Loucy (cell line): ENCODE measurements at regions not wholly inside any gene's neighbourhood (a gene's known extent, or its start where the extent isn't known, plus 50 kb on each side); places are given as distances from the start of the nearest gene placed in this dataset.

Experiments
- EZH2phosphoT487 ChIP-seq: fragments of 200-600 bp; IDR thresholded peaks from 2 replicates; pipeline ENCODE4 v1.6.1; 2018; ENCODE audit warnings: antibody characterized with exemption, mild to moderate bottlenecking, moderate library complexity, borderline replicate concordance
- TF ChIP-seq, protein P1 (sequence below): fragments of 200-600 bp; sonication (generic); conservative IDR thresholded peaks from 2 replicates; pipeline ENCODE4 v1.5.1; 2014; ENCODE audit warnings: mild to moderate bottlenecking, antibody characterized with exemption, low read length

DNA sequence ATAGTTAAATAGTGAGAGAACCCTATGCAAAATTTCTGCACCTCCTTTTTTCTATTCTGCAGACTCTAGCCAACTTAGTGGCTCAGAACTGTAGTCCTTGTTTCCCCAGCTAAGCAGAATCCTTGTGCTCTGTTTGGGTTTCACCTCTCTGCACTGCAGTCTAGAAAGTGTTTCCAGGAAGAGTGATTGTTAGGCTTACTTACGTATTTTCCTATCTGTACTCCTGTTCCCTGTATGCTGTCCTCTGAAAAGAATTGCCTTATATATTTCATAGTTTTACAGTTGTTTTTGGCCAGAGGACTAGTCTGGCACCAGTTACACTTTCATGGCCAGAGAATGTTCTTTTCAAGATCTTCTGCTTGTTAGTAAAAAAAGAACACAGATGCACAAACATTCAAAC lies 154.6 kb upstream of the POT1 start:
- TF ChIP-seq, protein P1, sequence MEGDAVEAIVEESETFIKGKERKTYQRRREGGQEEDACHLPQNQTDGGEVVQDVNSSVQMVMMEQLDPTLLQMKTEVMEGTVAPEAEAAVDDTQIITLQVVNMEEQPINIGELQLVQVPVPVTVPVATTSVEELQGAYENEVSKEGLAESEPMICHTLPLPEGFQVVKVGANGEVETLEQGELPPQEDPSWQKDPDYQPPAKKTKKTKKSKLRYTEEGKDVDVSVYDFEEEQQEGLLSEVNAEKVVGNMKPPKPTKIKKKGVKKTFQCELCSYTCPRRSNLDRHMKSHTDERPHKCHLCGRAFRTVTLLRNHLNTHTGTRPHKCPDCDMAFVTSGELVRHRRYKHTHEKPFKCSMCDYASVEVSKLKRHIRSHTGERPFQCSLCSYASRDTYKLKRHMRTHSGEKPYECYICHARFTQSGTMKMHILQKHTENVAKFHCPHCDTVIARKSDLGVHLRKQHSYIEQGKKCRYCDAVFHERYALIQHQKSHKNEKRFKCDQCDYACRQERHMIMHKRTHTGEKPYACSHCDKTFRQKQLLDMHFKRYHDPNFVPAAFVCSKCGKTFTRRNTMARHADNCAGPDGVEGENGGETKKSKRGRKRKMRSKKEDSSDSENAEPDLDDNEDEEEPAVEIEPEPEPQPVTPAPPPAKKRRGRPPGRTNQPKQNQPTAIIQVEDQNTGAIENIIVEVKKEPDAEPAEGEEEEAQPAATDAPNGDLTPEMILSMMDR: no peak
- TF ChIP-seq EZH2phosphoT487: no peak
